K562 (cell line): ENCODE measurements at regions not wholly inside any gene's neighbourhood (a gene's known extent, or its start where the extent isn't known, plus 50 kb on each side); places are given as distances from the start of the nearest gene placed in this dataset.

Source experiments
- ATAC-seq: fragments of 200-7000 bp; cut with Tn5 transposase; 3 replicates; pipeline ENCODE4 v1.9.1; 2020; ENCODE audit warnings: moderate library complexity
- BruUV-seq: library from RNA; stranded (reverse); fragments of 400-500 nt; replicated peaks from 2 replicates; lab custom pipeline; 2021; lab: Mats Ljungman, UMichigan
- CTCF ChIA-PET: fragments of 300-600 bp; formaldehyde crosslinking; extraction: SDS; loops from one replicate; lab custom pipeline; 2021; ENCODE audit warnings: low intra/inter-chr PET ratio; lab: Yijun Ruan, JAX
- POLR2A ChIA-PET: fragments of 300-600, 350-650 bp; sonication (Branson Sonifier 250); formaldehyde crosslinking; extraction: SDS; loops from one replicate; lab custom pipeline; 2021; ENCODE audit warnings: antibody characterized with exemption, inconsistent platforms; lab: Yijun Ruan, JAX
- DNase-seq, 4 experiments: peaks; one replicate each; pipeline versions ENCODE4 v3.0.0 to v3.0.0-alpha.2; 2011 to 2018; ENCODE audit warnings: low spot score in 3 of 4, mixed read lengths in 3 of 4; ENCODE audit errors: extremely low read depth in 1 of 4
- FAIRE-seq: peaks from 2 replicates; lab custom pipeline; 2011; peaks lifted over from hg19 to GRCh38; lab: Jason Lieb, UNC
- H2AFZ ChIP-seq: 2 replicates; pipeline ENCODE4 v1.6.0; 2011; ENCODE audit warnings: low read depth, low read length, control low read depth, inconsistent platforms
- H3K27ac ChIP-seq: fragments of 200-600 bp; 3 replicates; pipeline ENCODE4 v1.8.0; 2011; ENCODE audit warnings: low read depth, mild to moderate bottlenecking, control low read depth, inconsistent platforms, low read length, moderate library complexity, mixed read lengths; ENCODE audit errors: extremely low read depth
- H3K27me3 ChIP-seq, 2 experiments: fragments of 300-600 bp in 1 of 2; 2 replicates in 1 of 2; 3 replicates in 1 of 2; pipeline versions ENCODE4 v1.6.0 to v1.8.0; 2011; ENCODE audit warnings: inconsistent platforms in 2 of 2, low read length in 2 of 2, mild to moderate bottlenecking in 1 of 2, mixed read lengths in 1 of 2, moderate library complexity in 1 of 2; ENCODE audit not compliant: control insufficient read depth in 2 of 2, insufficient read depth in 2 of 2
- H3K36me3 ChIP-seq: fragments of 300-600 bp; 3 replicates; pipeline ENCODE4 v1.8.0; 2011; ENCODE audit warnings: mild to moderate bottlenecking, low read length, inconsistent platforms; ENCODE audit not compliant: control insufficient read depth, insufficient read depth
- H3K4me1 ChIP-seq, 2 experiments: fragments of 200-600 bp in 1 of 2; replicated peaks in 1 of 2; 2 replicates in 1 of 2; 3 replicates in 1 of 2; pipeline versions ENCODE4 v1.5.1 to v1.8.0; 2011; ENCODE audit warnings: inconsistent platforms in 2 of 2, low read length in 2 of 2, mild to moderate bottlenecking in 1 of 2, mixed read lengths in 1 of 2, moderate library complexity in 1 of 2; ENCODE audit not compliant: control insufficient read depth in 2 of 2, insufficient read depth in 2 of 2
- H3K4me2 ChIP-seq: 2 replicates; pipeline ENCODE4 v1.6.1; 2011; ENCODE audit warnings: low read length, control low read depth, inconsistent platforms, mixed read lengths; ENCODE audit not compliant: insufficient read depth
- H3K4me3 ChIP-seq: fragments of 200-600 bp; sonication (generic), shearing (Covaris generic); 2 replicates; pipeline ENCODE4 v1.5.1; 2016; ENCODE audit warnings: control low read depth, inconsistent platforms
- H3K79me2 ChIP-seq: fragments of 200-600 bp; 3 replicates; pipeline ENCODE4 v1.8.0; 2011; ENCODE audit warnings: low read length, inconsistent platforms; ENCODE audit not compliant: control insufficient read depth, insufficient read depth
- H3K9ac ChIP-seq, 2 experiments: 2 replicates each; pipeline versions ENCODE4 v1.6.0 to v1.6.1; 2011; ENCODE audit warnings: low read depth in 2 of 2, low read length in 2 of 2, control low read depth in 1 of 2, inconsistent platforms in 1 of 2, mild to moderate bottlenecking in 1 of 2, mixed read lengths in 1 of 2; ENCODE audit not compliant: insufficient read depth in 1 of 2
- H3K9me1 ChIP-seq: one replicate; pipeline ENCODE4 v1.6.0; 2011; ENCODE audit warnings: inconsistent platforms, mild to moderate bottlenecking, low read length, moderate library complexity; ENCODE audit not compliant: control insufficient read depth, insufficient read depth
- H3K9me3 ChIP-seq: replicated peaks from 2 replicates; pipeline ENCODE4 v1.5.1; 2011; ENCODE audit warnings: low read depth, low read length, inconsistent platforms; ENCODE audit not compliant: control insufficient read depth, insufficient read depth
- H4K20me1 ChIP-seq: replicated peaks from 2 replicates; pipeline ENCODE4 v1.6.1; 2011; ENCODE audit warnings: low read length, inconsistent platforms, mixed read lengths; ENCODE audit not compliant: control insufficient read depth, insufficient read depth
- ARID2 ChIP-seq: fragments of 450-650 bp; IDR thresholded peaks from 2 replicates; pipeline ENCODE4 v1.6.1; 2017; ENCODE audit warnings: antibody characterized with exemption, mild to moderate bottlenecking
- CBFA2T2 ChIP-seq: fragments of 450-650 bp; conservative IDR thresholded peaks from 2 replicates; pipeline ENCODE4 v1.6.1; 2017; ENCODE audit warnings: mild to moderate bottlenecking
- ELF2 ChIP-seq: fragments of 250-450 bp; sonication (Bioruptor Pico); IDR thresholded peaks from 2 replicates; pipeline ENCODE4 v1.5.0; 2021; ENCODE audit warnings: mild to moderate bottlenecking
- ZBED1 ChIP-seq: IDR thresholded peaks from 2 replicates; pipeline ENCODE4 v1.6.1; 2014
- ZKSCAN1 ChIP-seq: fragments of 150-350 bp; IDR thresholded peaks from 2 replicates; pipeline ENCODE4 v1.6.1; 2016; ENCODE audit warnings: low read depth, low read length
- ZNF354B ChIP-seq: fragments of 250-450 bp; sonication (Bioruptor Pico); IDR thresholded peaks from 2 replicates; pipeline ENCODE4 v1.4.0; 2020
- ZNF609 ChIP-seq: sonication (generic); formaldehyde crosslinking; IDR thresholded peaks from 2 replicates; pipeline ENCODE4 v1.8.1; 2023; ENCODE audit warnings: missing genetic modification reagents, mild to moderate bottlenecking, borderline replicate concordance
- WGBS: fragments of 100-300 bp; shearing (Covaris generic); methylation state at CpG from one replicate; pipeline ENCODE4 v1.1.6; 2016; ENCODE audit warnings: low coverage, mixed read lengths; ENCODE audit not compliant: insufficient coverage; ENCODE audit errors: missing lambda C conversion rate; 5-methylcytosine and 5-hydroxymethylcytosine counted together
- in situ Hi-C: fragments of 300-500 bp; cut with MboI; formaldehyde crosslinking; loops from 4 replicates; pipeline ENCODE4 v1.15.0; 2018; ENCODE audit warnings: inconsistent platforms, mixed read lengths
- intact Hi-C: fragments of 100-400 bp; cut with micrococcal nuclease; formaldehyde crosslinking; loops from 2 replicates; pipeline ENCODE4 v1.14.2; 2022

GRCh38 chr6:14422061-14422460, 304.5 kb downstream of the CD83 start:
- intact Hi-C loops (no loop called here), in situ Hi-C loops (no loop called here)
- no peak for ATAC-seq
- no peaks in the 10 kb centered on the region for H3K9me3 ChIP-seq
- H4K20me1 ChIP-seq: no peaks in the 10 kb centered on the region
- no TSS peak for BruUV-seq
- no peaks in the 10 kb centered on the region for H3K9me1 ChIP-seq
- TF ChIP-seq ELF2 (CRISPR knock-in tag) (no peak), ZBED1 (no peak), ZNF609 (CRISPR knock-in tag) (no peak), ARID2 (no peak), ZKSCAN1 (no peak), ZNF354B (CRISPR knock-in tag) (no peak), CBFA2T2 (no peak)
- no peak overlapping the region for H3K4me2 ChIP-seq
- no peaks in the 10 kb centered on the region; a peak in 2 of 5 replicates for H3K4me1 ChIP-seq
- H3K27ac ChIP-seq: no peak overlapping the region
- ChIA-PET POLR2A (no interaction called here), CTCF (no interaction called here)
- no peaks in the 10 kb centered on the region for H3K36me3 ChIP-seq
- no peak overlapping the region for H3K9ac ChIP-seq
- no peak for DNase-seq
- 49% methylated on average over 6 of the region's 6 CpGs for WGBS
- no peak overlapping the region for H2AFZ ChIP-seq
- no peak for FAIRE-seq
- no peaks in the 10 kb centered on the region for H3K27me3 ChIP-seq
- H3K4me3 ChIP-seq: no peak overlapping the region
- H3K79me2 ChIP-seq: no peaks in the 10 kb centered on the region
